ENCODE measurements at regions not wholly inside any gene's neighbourhood (a gene's known extent, or its start where the extent isn't known, plus 50 kb on each side); places are given as distances from the start of the nearest gene placed in this dataset.

DNA sequence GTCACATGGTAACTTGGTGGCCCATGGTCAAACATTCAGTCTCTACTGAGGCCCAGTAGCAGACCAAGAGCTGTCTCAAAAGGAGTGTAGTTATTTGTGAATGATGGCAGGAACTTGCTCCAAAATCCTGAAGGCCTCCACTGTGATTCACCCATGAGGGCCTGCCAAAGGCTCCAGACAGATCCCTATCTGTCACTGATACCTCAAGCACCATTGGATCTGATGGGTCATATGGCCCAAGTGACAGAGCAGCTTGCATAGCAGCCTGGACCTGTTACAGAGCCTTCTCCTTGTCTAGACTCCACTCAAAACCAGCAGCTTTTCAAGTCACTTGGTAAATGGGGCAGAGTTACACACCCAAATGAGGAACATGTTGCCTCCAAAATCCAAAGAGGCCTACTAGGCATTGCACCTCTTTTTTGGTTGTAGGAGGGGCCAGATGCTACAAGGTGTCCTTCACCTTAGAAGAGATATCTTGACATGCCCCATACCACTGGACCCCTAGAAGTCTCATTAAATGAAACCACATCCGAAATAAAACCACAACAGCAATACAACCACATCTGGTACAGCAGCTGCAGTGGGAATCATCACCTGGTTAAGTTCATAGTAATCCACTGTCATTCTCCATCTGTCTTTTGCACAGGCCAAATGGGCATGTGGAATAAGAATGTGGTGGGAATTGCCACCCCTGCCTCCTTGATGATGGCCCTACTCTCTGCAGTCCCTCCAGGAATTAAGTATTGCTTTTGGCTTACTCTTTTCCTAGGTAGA, 150.4 kb upstream of the MAX start:
- FAIRE-seq = no peak

DNA sequence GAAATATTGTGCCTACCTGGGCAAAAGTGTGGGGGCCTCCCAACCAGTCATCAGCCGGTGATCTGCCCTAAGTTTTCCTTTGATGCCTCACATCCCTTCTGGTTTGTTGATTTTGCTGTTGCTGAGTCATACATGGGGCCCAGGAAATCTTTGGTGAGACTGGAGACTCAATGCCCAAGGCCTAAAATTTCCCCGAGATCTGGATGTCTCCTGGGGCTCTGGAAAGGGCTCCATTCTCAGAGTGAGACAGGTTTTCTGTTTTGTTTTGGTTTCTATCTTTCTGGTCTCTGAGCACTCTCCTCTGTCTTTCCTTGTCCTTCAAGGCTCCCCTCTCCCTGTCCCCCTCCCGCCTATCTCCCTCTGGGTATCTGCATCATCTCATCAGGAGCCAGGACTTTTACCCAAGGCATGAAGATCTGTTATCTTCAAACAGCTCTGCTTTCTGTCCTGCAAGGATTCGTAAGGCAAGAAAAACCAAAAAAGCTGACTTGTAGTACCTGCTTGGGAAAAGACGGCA, 152.8 kb upstream of the MAX start:
- FAIRE-seq = no peak

- no peak for FAIRE-seq
Observed at GRCh38 chr14:65255583-65256461, 153.5 kb upstream of the MAX start.

GRCh38 chr14:65256714-65257113, 154.4 kb upstream of the MAX start:
- no peak for FAIRE-seq

DNA sequence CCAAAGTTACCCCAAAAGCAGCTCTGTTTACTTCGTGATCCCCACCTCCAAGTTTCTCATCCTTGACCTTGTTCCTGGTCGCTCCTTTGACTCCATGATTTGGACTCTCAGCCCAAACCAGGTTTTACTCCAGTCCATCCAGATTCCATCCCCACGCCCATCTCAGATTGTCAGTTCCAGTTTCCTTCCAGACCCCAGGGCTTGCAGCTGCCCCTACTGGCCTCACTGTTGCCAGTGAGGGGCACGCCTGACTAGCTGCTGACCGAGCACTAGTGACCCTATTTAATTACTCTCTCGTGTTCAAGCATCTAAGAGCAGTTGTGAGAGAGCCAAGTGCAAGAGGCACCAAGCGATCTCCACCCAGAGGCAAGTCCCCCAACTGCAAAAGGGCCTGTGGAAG, 155.1 kb upstream of the FUT8 start:
- FAIRE-seq = no peak

GRCh38 chr14:65258391-65258790, 154.1 kb upstream of the FUT8 start:
- FAIRE-seq = no peak

- FAIRE-seq = no peak
Observed at GRCh38 chr14:65259000-65259399, 153.5 kb upstream of the FUT8 start.

DNA sequence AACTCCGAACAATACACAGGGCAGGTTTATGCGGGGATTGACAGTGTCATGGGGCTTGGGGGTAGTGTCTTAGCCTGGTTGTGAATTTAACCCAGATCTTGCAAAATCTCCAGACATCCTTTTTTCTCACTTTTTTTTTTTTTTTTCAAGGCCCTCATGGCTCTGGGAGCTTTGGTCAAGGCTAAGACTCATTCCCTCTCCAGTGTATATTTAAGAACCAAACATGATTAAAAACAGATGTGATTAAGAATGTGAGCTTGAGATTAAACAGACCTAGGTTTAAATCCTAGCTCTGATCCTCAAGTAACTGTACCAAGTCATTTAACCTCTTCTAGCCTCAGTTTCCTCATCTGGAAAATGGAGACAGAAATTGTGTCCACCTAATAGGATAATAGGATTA, 151.7 kb upstream of the FUT8 start:
- FAIRE-seq = no peak

GRCh38 chr14:65261425-65261920, 151.1 kb upstream of the FUT8 start:
- no peak for FAIRE-seq

GRCh38 chr14:65261946-65262345, 150.6 kb upstream of the FUT8 start:
- no peak for FAIRE-seq

DNA sequence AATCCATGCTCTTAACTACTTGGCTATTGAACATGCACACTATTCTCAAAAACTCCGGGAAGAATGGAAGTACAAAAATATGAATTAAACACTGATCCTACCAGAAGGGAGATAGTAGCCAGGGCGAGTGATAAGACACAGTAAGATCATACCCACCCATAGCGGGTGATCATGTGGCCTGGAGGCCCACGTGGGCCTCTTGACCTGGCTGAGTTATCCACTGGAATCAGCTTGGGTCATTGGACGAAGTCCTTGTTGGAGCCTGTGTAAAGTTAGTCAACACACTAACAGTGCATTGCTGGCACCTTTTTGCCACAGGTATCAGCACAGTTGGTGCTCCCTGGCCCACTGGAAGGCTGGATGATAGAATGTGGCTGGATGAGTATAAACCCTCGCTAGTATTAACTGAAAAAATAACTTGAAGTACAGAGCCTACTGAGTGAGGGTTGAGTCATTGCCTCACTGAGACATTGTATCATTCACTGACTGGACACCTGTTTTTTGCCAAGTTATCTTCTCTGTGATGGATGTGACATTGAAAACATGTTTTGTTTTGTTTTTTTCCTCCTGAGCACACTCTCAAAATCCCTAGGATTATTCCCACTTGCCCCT, 149.2 kb upstream of the FUT8 start:
- no peak for FAIRE-seq

- FAIRE-seq = no peak
Observed at GRCh38 chr14:65267856-65268255, 144.7 kb upstream of the FUT8 start.

- no peak for FAIRE-seq
Observed at GRCh38 chr14:65268594-65268993, 143.9 kb upstream of the FUT8 start.

DNA sequence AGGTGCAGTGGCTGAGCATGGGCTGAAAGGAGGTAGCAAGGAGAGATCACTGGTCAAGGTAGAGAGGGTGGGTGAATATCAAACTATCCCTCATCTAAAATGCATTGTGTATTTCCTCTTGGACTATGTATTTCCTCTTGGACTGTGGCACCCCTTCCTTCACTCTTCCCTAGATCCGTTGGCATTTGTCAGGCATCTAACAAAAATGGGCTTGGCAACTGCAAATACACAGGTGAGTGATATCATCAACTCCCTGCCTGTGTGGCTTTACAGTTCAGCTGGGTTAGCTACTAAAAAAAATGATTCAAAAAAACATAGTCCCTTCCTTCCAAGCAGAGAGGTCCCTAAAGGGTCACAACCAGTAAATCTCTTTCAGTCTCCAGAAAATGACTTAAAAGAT, 142.8 kb upstream of the FUT8 start:
- no peak for FAIRE-seq

DNA sequence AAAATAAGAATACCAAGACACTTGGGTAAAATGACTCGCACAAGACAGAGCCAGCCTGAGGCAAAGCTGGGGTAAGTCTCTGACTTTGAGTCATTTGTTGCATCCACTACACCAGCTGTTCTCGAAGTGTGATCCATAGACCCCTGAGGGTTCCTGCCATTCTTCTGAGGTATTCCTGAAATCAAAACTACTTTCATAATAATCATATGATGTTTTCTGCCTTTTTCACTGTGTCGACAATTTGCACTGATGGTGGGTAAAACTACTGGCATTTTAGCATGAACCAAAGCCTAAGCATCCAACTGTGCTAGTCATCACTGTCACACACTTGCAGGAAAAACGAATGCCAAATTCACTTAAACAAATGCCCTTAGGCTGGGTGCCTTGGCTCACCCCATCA, 135.5 kb upstream of the FUT8 start:
- FAIRE-seq = no peak

GRCh38 chr14:65277580-65278270, 134.8 kb upstream of the FUT8 start:
- no peak for FAIRE-seq

DNA sequence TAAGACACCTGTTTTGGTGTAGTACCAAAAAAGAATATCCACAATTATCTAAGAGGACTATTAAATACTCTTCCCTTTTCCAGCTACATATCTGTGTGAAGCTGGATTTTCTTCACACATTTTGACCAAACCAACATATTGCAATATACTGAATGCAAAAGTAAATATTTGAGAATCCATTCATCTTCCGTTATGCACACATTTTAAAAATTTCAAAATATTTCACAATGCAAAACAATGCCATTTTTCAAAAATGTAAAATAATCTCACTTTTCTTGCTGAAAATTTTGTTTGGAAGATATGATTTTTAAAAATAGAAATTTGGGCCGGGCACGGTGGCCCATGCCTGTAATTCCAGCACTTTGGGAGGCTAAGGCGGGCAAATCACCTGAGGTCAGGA, 133.9 kb upstream of the FUT8 start:
- no peak for FAIRE-seq

DNA sequence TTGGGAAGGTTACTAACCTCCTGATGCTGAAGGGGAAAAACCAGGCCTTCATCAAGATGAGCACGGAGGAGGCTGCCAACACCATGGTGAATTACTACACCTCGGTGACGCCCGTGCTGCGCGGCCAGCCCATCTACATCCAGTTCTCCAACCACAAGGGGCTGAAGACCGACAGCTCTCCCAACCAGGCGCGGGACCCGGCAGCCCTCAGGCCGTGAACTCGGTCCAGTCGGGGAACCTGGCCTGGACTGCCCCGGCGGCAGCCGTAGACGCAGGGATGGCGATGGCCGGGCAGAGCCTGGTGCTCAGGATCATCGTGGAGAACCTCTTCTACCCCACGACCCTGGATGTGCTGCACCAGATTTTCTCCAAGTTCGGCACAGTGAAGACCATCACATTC, 133.0 kb upstream of the FUT8 start:
- no peak for FAIRE-seq

GRCh38 chr14:65279958-65280357, 132.6 kb upstream of the FUT8 start:
- no peak for FAIRE-seq

DNA sequence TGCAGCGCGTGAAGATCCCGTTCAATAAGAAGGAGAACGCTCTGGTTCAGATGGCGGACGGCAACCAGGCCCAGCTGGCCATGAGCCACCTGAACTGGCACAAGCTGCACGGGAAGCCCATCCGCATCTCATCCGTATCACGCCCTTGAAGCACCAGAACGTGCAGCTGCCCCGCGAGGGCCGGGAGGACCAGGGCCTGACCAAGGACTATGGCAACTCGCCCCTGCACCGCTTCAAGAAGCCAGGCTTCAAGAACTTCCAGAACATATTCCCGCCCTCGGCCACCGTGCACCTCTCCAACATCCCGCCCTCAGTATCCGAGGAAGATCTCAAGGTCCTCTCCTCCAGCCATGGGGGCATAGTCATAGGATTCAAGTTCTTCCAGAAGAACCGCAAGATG, 131.9 kb upstream of the FUT8 start:
- no peak for FAIRE-seq

- FAIRE-seq = no peak
Observed at GRCh38 chr14:65281991-65282895, 130.3 kb upstream of the FUT8 start.

GRCh38 chr14:65282896-65283253, 129.7 kb upstream of the FUT8 start:
- no peak for FAIRE-seq

All from G401.6 (cell line).